ENCODE measurements at regions not wholly inside any gene's neighbourhood (a gene's known extent, or its start where the extent isn't known, plus 50 kb on each side); places are given as distances from the start of the nearest gene placed in this dataset.

GRCh38 chr4:38189445-38189844, 229.2 kb downstream of the PTTG2 start:
- DNase-seq (ENCODE audit: low read depth in 2 of 2): no peak

- DNase-seq (ENCODE audit: low read depth in 2 of 2): no peak
These were observed 230.6 kb downstream of the PTTG2 start for GRCh38 chr4:38190717-38191178.

- no peak for DNase-seq (ENCODE audit: low read depth in 2 of 2)
These were observed 232.3 kb downstream of the PTTG2 start for GRCh38 chr4:38192516-38192915.

- DNase-seq (ENCODE audit: low read depth in 2 of 2): no peak
These were observed 233.2 kb downstream of the PTTG2 start for GRCh38 chr4:38193236-38193863.

GRCh38 chr4:38194047-38194602, 233.9 kb downstream of the PTTG2 start:
- DNase-seq (ENCODE audit: low read depth in 2 of 2): no peak

- no peak for DNase-seq (ENCODE audit: low read depth in 2 of 2)
These were observed 235.3 kb downstream of the PTTG2 start for GRCh38 chr4:38195486-38195885.

- no peak for DNase-seq (ENCODE audit: low read depth in 2 of 2)
These were observed 235.7 kb downstream of the PTTG2 start for GRCh38 chr4:38195911-38196310.

GRCh38 chr4:38202242-38202641, 242.0 kb downstream of the PTTG2 start:
- no peak for DNase-seq (ENCODE audit: low read depth in 2 of 2)

GRCh38 chr4:38203609-38204008, 243.4 kb downstream of the PTTG2 start:
- no peak for DNase-seq (ENCODE audit: low read depth in 2 of 2)

- DNase-seq (ENCODE audit: low read depth in 2 of 2): no peak
These were observed 244.3 kb downstream of the PTTG2 start for GRCh38 chr4:38204339-38205035.

- DNase-seq (ENCODE audit: low read depth in 2 of 2): no peak
These were observed 245.1 kb downstream of the PTTG2 start for GRCh38 chr4:38205261-38205660.

- no peak for DNase-seq (ENCODE audit: low read depth in 2 of 2)
These were observed 246.9 kb downstream of the PTTG2 start for GRCh38 chr4:38207110-38207457.

- no peak for DNase-seq (ENCODE audit: low read depth in 2 of 2)
These were observed 249.5 kb downstream of the PTTG2 start for GRCh38 chr4:38209654-38210053.

GRCh38 chr4:38210396-38211114, 250.4 kb downstream of the PTTG2 start:
- no peak for DNase-seq (ENCODE audit: low read depth in 2 of 2)

- DNase-seq (ENCODE audit: low read depth in 2 of 2): no peak
These were observed 251.7 kb downstream of the PTTG2 start for GRCh38 chr4:38211885-38212284.

GRCh38 chr4:38213083-38213805, 253.0 kb downstream of the PTTG2 start:
- DNase-seq (ENCODE audit: low read depth in 2 of 2): no peak

GRCh38 chr4:38222892-38223291, 262.7 kb downstream of the PTTG2 start:
- no peak for DNase-seq (ENCODE audit: low read depth in 2 of 2)

- no peak for DNase-seq (ENCODE audit: low read depth in 2 of 2)
These were observed 263.1 kb downstream of the PTTG2 start for GRCh38 chr4:38223306-38223705.

GRCh38 chr4:38223782-38224236, 263.6 kb downstream of the PTTG2 start:
- no peak for DNase-seq (ENCODE audit: low read depth in 2 of 2)

GRCh38 chr4:38224850-38225249, 264.7 kb downstream of the PTTG2 start:
- no peak for DNase-seq (ENCODE audit: low read depth in 2 of 2)

GRCh38 chr4:38226170-38226569, 266.0 kb downstream of the PTTG2 start:
- no peak for DNase-seq (ENCODE audit: low read depth in 2 of 2)

All from activated CD4-positive, alpha-beta T cell treated with anti-CD3 and anti-CD28 coated beads for 24 hours (primary cell).